Tibial nerve (tissue), 4 donors: ENCODE measurements at regions not wholly inside any gene's neighbourhood (a gene's known extent, or its start where the extent isn't known, plus 50 kb on each side); places are given as distances from the start of the nearest gene placed in this dataset.

Experiments
- EP300 ChIP-seq, 2 donors: sonication (generic); formaldehyde crosslinking; IDR thresholded peaks; one replicate each; pipeline ENCODE4 v1.6.1; 2017; ENCODE audit warnings: antibody characterized with exemption in 2 of 2, mild to moderate bottlenecking in 1 of 2
- POLR2A ChIP-seq, 2 donors: fragments of 450-650 bp; IDR thresholded peaks; one replicate each; pipeline ENCODE4 v1.6.1; 2017; ENCODE audit warnings: antibody characterized with exemption in 2 of 2, mild to moderate bottlenecking in 2 of 2, moderate library complexity in 2 of 2
- TF ChIP-seq, protein P1 (sequence below), 5 experiments: fragments of 200-600 bp in 3 of 5; fragments of 450-650 bp in 2 of 5; sonication (generic) in 3 of 5; IDR thresholded peaks; one replicate each; pipeline ENCODE4 v1.5.1; 2016 to 2019; ENCODE audit warnings: antibody characterized with exemption in 5 of 5, mild to moderate bottlenecking in 3 of 5, moderate library complexity in 2 of 5

DNA sequence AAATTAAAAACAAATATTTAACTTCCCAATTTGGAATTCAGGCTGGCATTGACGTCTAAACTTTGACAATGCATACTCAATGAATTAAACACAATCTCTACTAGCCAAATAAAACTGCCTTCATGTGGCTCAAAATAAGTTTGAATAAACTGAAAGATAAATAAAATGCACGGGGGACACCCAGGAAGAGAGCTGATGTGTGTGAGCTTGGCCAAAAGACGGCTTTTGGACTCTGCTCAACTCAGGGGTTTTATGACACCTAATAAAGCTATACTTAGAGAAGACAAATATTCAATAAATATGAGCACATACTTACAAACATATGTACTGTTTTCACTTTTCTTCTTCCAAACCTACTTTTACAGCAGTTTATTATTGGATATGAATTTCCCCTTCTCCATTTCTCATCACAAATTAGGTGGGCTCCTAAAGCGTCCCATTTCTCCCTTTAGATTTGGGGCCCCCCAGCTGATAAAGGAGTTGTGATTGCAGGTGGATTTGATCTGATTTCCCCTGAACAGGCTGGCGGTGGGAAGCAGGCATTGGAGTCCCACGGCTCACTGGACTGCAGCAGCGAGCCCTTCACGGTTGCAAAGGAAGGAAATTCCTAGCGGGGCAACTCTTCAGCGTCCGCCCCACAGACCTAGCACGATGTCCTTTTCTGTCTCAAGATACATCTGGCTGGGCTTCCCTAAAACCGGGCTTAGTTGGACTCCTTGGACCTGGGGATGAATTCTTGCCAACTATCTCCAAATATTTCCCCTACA is 79.6 kb downstream of the INSIG1 start:
- TF ChIP-seq, protein P1, sequence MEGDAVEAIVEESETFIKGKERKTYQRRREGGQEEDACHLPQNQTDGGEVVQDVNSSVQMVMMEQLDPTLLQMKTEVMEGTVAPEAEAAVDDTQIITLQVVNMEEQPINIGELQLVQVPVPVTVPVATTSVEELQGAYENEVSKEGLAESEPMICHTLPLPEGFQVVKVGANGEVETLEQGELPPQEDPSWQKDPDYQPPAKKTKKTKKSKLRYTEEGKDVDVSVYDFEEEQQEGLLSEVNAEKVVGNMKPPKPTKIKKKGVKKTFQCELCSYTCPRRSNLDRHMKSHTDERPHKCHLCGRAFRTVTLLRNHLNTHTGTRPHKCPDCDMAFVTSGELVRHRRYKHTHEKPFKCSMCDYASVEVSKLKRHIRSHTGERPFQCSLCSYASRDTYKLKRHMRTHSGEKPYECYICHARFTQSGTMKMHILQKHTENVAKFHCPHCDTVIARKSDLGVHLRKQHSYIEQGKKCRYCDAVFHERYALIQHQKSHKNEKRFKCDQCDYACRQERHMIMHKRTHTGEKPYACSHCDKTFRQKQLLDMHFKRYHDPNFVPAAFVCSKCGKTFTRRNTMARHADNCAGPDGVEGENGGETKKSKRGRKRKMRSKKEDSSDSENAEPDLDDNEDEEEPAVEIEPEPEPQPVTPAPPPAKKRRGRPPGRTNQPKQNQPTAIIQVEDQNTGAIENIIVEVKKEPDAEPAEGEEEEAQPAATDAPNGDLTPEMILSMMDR (IDR thresholded peaks at IDR 0.05): no peak
- no peak for TF ChIP-seq POLR2A (IDR thresholded peaks at IDR 0.05)
- TF ChIP-seq EP300 (IDR thresholded peaks at IDR 0.05): no peak
